Activated naive CD4-positive, alpha-beta T cell treated with anti-CD3 and anti-CD28 coated beads for 36 hours (primary cell): ENCODE measurements at regions not wholly inside any gene's neighbourhood (a gene's known extent, or its start where the extent isn't known, plus 50 kb on each side); places are given as distances from the start of the nearest gene placed in this dataset.
"Not testable (repeated sequence)": the region's sequence is repeated elsewhere in the genome, so short reads cannot be mapped to it uniquely, and the experiment has no call there.

ENCODE experiments used
- CTCF ChIA-PET: fragments of 350-600 bp; sonication (Branson Sonifier 250); formaldehyde crosslinking; loops from one replicate; lab custom pipeline; 2021; ENCODE audit warnings: antibody characterized with exemption; lab: Charles Lee
- DNase-seq: peaks from one replicate; pipeline ENCODE4 v3.0.0-alpha.2; 2020
- H3K27ac Mint-ChIP-seq: one replicate; pipeline ENCODE4 v1.8.0; 2021; ENCODE audit warnings: mild to moderate bottlenecking, mixed read lengths
- H3K27me3 Mint-ChIP-seq: one replicate; pipeline ENCODE4 v1.8.0; 2021; ENCODE audit warnings: low read depth, mixed read lengths
- H3K36me3 Mint-ChIP-seq: one replicate; pipeline ENCODE4 v1.8.0; 2021; ENCODE audit warnings: low read depth, mixed read lengths
- H3K4me1 Mint-ChIP-seq: one replicate; pipeline ENCODE4 v1.8.0; 2021; ENCODE audit warnings: low read depth, mixed read lengths
- H3K4me3 Mint-ChIP-seq: one replicate; pipeline ENCODE4 v1.8.0; 2021; ENCODE audit warnings: mild to moderate bottlenecking, moderate library complexity, mixed read lengths
- H3K9me3 Mint-ChIP-seq: one replicate; pipeline ENCODE4 v1.8.0; 2021; ENCODE audit warnings: mixed read lengths
- intact Hi-C: fragments of 100-400 bp; cut with micrococcal nuclease; formaldehyde crosslinking; loops from one replicate; pipeline ENCODE4 v1.15.1; 2023

GRCh38 chr3:197417911-197418618, 119.7 kb upstream of the DLG1 start:
- intact Hi-C loops, result no loop called here
- Mint-ChIP-seq H3K36me3 (no peaks in the 10 kb centered on the region), H3K27ac (no peak overlapping the region), H3K27me3 (no peaks in the 10 kb centered on the region), H3K4me3 (no peak overlapping the region), H3K9me3 (no peaks in the 10 kb centered on the region), H3K4me1 (no peaks in the 10 kb centered on the region)
- DNase-seq, result no peak
- CTCF ChIA-PET, result interaction anchor here (0.5 to 1.4 kb wide), 3 partner anchors 10 to 920 kb away, joined by 3 read pairs; no protein-coding TSS in a partner anchor

GRCh38 chr3:197417441-197417840, 119.0 kb upstream of the DLG1 start:
- no peaks in the 10 kb centered on the region for H3K36me3 Mint-ChIP-seq
- CTCF ChIA-PET, result interaction anchor here (1.4 kb wide), 1 partner anchor 160 kb away, joined by 3 read pairs; no protein-coding TSS in a partner anchor

GRCh38 chr3:197411899-197412298, 113.5 kb upstream of the DLG1 start:
- H3K4me1 Mint-ChIP-seq, H3K36me3 Mint-ChIP-seq, H3K27ac Mint-ChIP-seq, H3K27me3 Mint-ChIP-seq, H3K9me3 Mint-ChIP-seq, H3K4me3 Mint-ChIP-seq, intact Hi-C loops, CTCF ChIA-PET, DNase-seq: not testable (repeated sequence)

More at GRCh38 chr3:197417441-197417840, 119.0 kb upstream of the DLG1 start:
- H3K27me3 Mint-ChIP-seq, result no peaks in the 10 kb centered on the region
- no peaks in the 10 kb centered on the region for H3K4me1 Mint-ChIP-seq
- H3K27ac Mint-ChIP-seq, result no peak overlapping the region
- H3K9me3 Mint-ChIP-seq, result no peaks in the 10 kb centered on the region
- intact Hi-C loops, result no loop called here
- no peak overlapping the region for H3K4me3 Mint-ChIP-seq
- no peak for DNase-seq

GRCh38 chr3:197410170-197410569, 111.8 kb upstream of the DLG1 start:
- DNase-seq, H3K4me1 Mint-ChIP-seq, CTCF ChIA-PET, H3K27me3 Mint-ChIP-seq, intact Hi-C loops, H3K36me3 Mint-ChIP-seq, H3K4me3 Mint-ChIP-seq, H3K9me3 Mint-ChIP-seq, H3K27ac Mint-ChIP-seq: not testable (repeated sequence)

- CTCF ChIA-PET, result interaction anchor here (1.0 to 1.2 kb wide), 2 partner anchors 93 to 152 kb away, joined by 3 read pairs; no protein-coding TSS in a partner anchor
- no peak overlapping the region for H3K4me3 Mint-ChIP-seq
- intact Hi-C loops, result no loop called here
- H3K9me3 Mint-ChIP-seq, result peaks cover 3% of the 10 kb centered on the region
- DNase-seq, result no peak
- H3K4me1 Mint-ChIP-seq, result no peaks in the 10 kb centered on the region
- H3K27me3 Mint-ChIP-seq, result peaks cover 3% of the 10 kb centered on the region
- H3K36me3 Mint-ChIP-seq, result no peaks in the 10 kb centered on the region
- H3K27ac Mint-ChIP-seq, result no peak overlapping the region
Observed at GRCh38 chr3:197408177-197408957, 110.0 kb upstream of the DLG1 start.

- Mint-ChIP-seq H3K27ac (no peak overlapping the region), H3K4me3 (no peak overlapping the region), H3K36me3 (no peaks in the 10 kb centered on the region), H3K4me1 (no peaks in the 10 kb centered on the region), H3K9me3 (peaks cover 3% of the 10 kb centered on the region), H3K27me3 (peaks cover 5% of the 10 kb centered on the region)
- no peak for DNase-seq
- CTCF ChIA-PET, result interaction anchor here (0.6 to 1.2 kb wide), 3 partner anchors 46 to 151 kb away, joined by 3 read pairs; no protein-coding TSS in a partner anchor
- intact Hi-C loops, result no loop called here
Observed at GRCh38 chr3:197407526-197407925, 109.1 kb upstream of the DLG1 start.

GRCh38 chr3:197407053-197407452, 108.6 kb upstream of the DLG1 start:
- CTCF ChIA-PET, result interaction anchor here (0.6 to 1.2 kb wide), 3 partner anchors 47 to 151 kb away, joined by 3 read pairs; no protein-coding TSS in a partner anchor
- intact Hi-C loops, result no loop called here
- no peak overlapping the region for H3K27ac Mint-ChIP-seq
- H3K27me3 Mint-ChIP-seq, result peaks cover 5% of the 10 kb centered on the region
- H3K9me3 Mint-ChIP-seq, result peaks cover 3% of the 10 kb centered on the region
- no peak overlapping the region for H3K4me3 Mint-ChIP-seq
- no peaks in the 10 kb centered on the region for H3K36me3 Mint-ChIP-seq
- no peak for DNase-seq
- H3K4me1 Mint-ChIP-seq, result no peaks in the 10 kb centered on the region

GRCh38 chr3:197406266-197406665, 107.9 kb upstream of the DLG1 start:
- no peak overlapping the region for H3K4me3 Mint-ChIP-seq
- intact Hi-C loops, result no loop called here

GRCh38 chr3:197404754-197405153, 106.3 kb upstream of the DLG1 start:
- no peak for DNase-seq
- intact Hi-C loops, result no loop called here
- Mint-ChIP-seq H3K9me3 (no peaks in the 10 kb centered on the region), H3K4me1 (no peaks in the 10 kb centered on the region), H3K27ac (no peak overlapping the region), H3K27me3 (peaks cover 5% of the 10 kb centered on the region), H3K36me3 (no peaks in the 10 kb centered on the region), H3K4me3 (no peak overlapping the region)
- CTCF ChIA-PET, result no interaction called here

More at GRCh38 chr3:197406266-197406665, 107.9 kb upstream of the DLG1 start:
- CTCF ChIA-PET, result interaction anchor here (0.6 kb wide), 2 partner anchors 148 to 179 kb away, joined by 3 to 7 read pairs; no protein-coding TSS in a partner anchor
- Mint-ChIP-seq H3K4me1 (no peaks in the 10 kb centered on the region), H3K27ac (no peak overlapping the region), H3K36me3 (no peaks in the 10 kb centered on the region), H3K27me3 (peaks cover 5% of the 10 kb centered on the region), H3K9me3 (peaks cover 2% of the 10 kb centered on the region)
- no peak for DNase-seq

- CTCF ChIA-PET, result no interaction called here
- peaks cover 5% of the 10 kb centered on the region for H3K27me3 Mint-ChIP-seq
- DNase-seq, result no peak
- no peaks in the 10 kb centered on the region for H3K36me3 Mint-ChIP-seq
- intact Hi-C loops, result no loop called here
- H3K27ac Mint-ChIP-seq, result no peak overlapping the region
- no peaks in the 10 kb centered on the region for H3K4me1 Mint-ChIP-seq
- H3K4me3 Mint-ChIP-seq, result no peak overlapping the region
- H3K9me3 Mint-ChIP-seq, result no peaks in the 10 kb centered on the region
Observed at GRCh38 chr3:197404030-197404429, 105.6 kb upstream of the DLG1 start.

GRCh38 chr3:197402401-197402800, 104.0 kb upstream of the DLG1 start:
- intact Hi-C loops, H3K27me3 Mint-ChIP-seq, DNase-seq, H3K9me3 Mint-ChIP-seq, H3K4me3 Mint-ChIP-seq, H3K27ac Mint-ChIP-seq, H3K36me3 Mint-ChIP-seq: not testable (repeated sequence)
- CTCF ChIA-PET, result interaction anchor here (0.7 kb wide), 1 partner anchor 64 kb away, joined by 6 read pairs; no protein-coding TSS in a partner anchor
- peaks cover 10% of the 10 kb centered on the region for H3K4me1 Mint-ChIP-seq

- no peaks in the 10 kb centered on the region for H3K36me3 Mint-ChIP-seq
- CTCF ChIA-PET, result no interaction called here
- no peak overlapping the region for H3K27ac Mint-ChIP-seq
Observed at GRCh38 chr3:197399486-197399885, 101.1 kb upstream of the DLG1 start.

More at GRCh38 chr3:197399486-197399885, 101.1 kb upstream of the DLG1 start:
- Mint-ChIP-seq H3K27me3 (peaks cover 2% of the 10 kb centered on the region), H3K9me3 (no peaks in the 10 kb centered on the region), H3K4me3 (no peak overlapping the region), H3K4me1 (peaks cover 10% of the 10 kb centered on the region)
- no peak for DNase-seq
- intact Hi-C loops, result no loop called here
